ENCODE measurements at regions not wholly inside any gene's neighbourhood (a gene's known extent, or its start where the extent isn't known, plus 50 kb on each side); places are given as distances from the start of the nearest gene placed in this dataset.

GRCh38 chr13:64697226-64697625, 2532.9 kb downstream of the PCDH9 start:
- no peak overlapping the region for H3K9ac ChIP-seq (ENCODE audit: low read depth in 1 of 2, low read length in 2 of 2)
- TF ChIP-seq EGR1 (IDR thresholded peaks at IDR 0.05; ENCODE audit: low read depth in 2 of 2) (no peak), MAX (IDR thresholded peaks at IDR 0.05) (no peak), FOXA1 (IDR thresholded peaks at IDR 0.05) (no peak), GABPA (IDR thresholded peaks at IDR 0.05 in 1 of 2, conservative IDR thresholded peaks at IDR 0.05 in 1 of 2) (no peak), NR2F2 (IDR thresholded peaks at IDR 0.05) (no peak), SP1 (IDR thresholded peaks at IDR 0.05) (no peak), JUND (IDR thresholded peaks at IDR 0.05) (no peak), YY1 (IDR thresholded peaks at IDR 0.05) (no peak), FOXA2 (IDR thresholded peaks at IDR 0.05) (no peak), TAF1 (conservative IDR thresholded peaks at IDR 0.05) (no peak), REST (IDR thresholded peaks at IDR 0.05) (no peak), ZBTB33 (IDR thresholded peaks at IDR 0.05) (no peak), HNF4A (conservative IDR thresholded peaks at IDR 0.05) (no peak), HNF4G (IDR thresholded peaks at IDR 0.05) (no peak), RAD21 (IDR thresholded peaks at IDR 0.05) (no peak), RXRA (IDR thresholded peaks at IDR 0.05) (no peak)
- TF ChIP-seq, protein P1, sequence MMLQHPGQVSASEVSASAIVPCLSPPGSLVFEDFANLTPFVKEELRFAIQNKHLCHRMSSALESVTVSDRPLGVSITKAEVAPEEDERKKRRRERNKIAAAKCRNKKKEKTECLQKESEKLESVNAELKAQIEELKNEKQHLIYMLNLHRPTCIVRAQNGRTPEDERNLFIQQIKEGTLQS (IDR thresholded peaks at IDR 0.05): no peak
- TF ChIP-seq, protein P2, sequence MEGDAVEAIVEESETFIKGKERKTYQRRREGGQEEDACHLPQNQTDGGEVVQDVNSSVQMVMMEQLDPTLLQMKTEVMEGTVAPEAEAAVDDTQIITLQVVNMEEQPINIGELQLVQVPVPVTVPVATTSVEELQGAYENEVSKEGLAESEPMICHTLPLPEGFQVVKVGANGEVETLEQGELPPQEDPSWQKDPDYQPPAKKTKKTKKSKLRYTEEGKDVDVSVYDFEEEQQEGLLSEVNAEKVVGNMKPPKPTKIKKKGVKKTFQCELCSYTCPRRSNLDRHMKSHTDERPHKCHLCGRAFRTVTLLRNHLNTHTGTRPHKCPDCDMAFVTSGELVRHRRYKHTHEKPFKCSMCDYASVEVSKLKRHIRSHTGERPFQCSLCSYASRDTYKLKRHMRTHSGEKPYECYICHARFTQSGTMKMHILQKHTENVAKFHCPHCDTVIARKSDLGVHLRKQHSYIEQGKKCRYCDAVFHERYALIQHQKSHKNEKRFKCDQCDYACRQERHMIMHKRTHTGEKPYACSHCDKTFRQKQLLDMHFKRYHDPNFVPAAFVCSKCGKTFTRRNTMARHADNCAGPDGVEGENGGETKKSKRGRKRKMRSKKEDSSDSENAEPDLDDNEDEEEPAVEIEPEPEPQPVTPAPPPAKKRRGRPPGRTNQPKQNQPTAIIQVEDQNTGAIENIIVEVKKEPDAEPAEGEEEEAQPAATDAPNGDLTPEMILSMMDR (IDR thresholded peaks at IDR 0.05; ENCODE audit: low read depth, low read length, missing input control): no peak
- no peaks in the 10 kb centered on the region for H3K36me3 ChIP-seq (ENCODE audit: control insufficient read depth in 4 of 4, insufficient read depth in 3 of 4, low read depth in 1 of 4, low read length in 3 of 4)
- peaks cover 0 to 2% (median 0%) of the 10 kb centered on the region in 4 donors for H3K9me3 ChIP-seq (ENCODE audit: control insufficient read depth in 4 of 4, low read length in 3 of 4)
- no peak overlapping the region for H3K27ac ChIP-seq (ENCODE audit: low read depth in 1 of 2, low read length in 2 of 2)
- no peaks in the 10 kb centered on the region for H3K4me1 ChIP-seq (ENCODE audit: control insufficient read depth in 4 of 4, insufficient read depth in 4 of 4, low read length in 3 of 4)
- 66% methylated on average over 2 of the region's 2 CpGs for WGBS
- peaks cover 0 to 2% (median 0%) of the 10 kb centered on the region in 4 donors for H3K27me3 ChIP-seq (ENCODE audit: control insufficient read depth in 4 of 4, insufficient read depth in 4 of 4, low read length in 3 of 4)
- H3K4me3 ChIP-seq (ENCODE audit: low read depth in 1 of 3, low read length in 3 of 3): no peak overlapping the region
- DNase-seq (ENCODE audit: low spot score): no peak

Measured in liver (tissue), 8 donors.